Keratinocyte (primary cell): ENCODE measurements at regions not wholly inside any gene's neighbourhood (a gene's known extent, or its start where the extent isn't known, plus 50 kb on each side); places are given as distances from the start of the nearest gene placed in this dataset.

Source experiments
- DNase-seq: peaks from one replicate; pipeline ENCODE4 v3.0.0-alpha.2; 2011; ENCODE audit warnings: low read depth, missing footprints, low spot score
- FAIRE-seq: peaks from 2 replicates; lab custom pipeline; 2011; peaks lifted over from hg19 to GRCh38; lab: Jason Lieb, UNC
- H2AFZ ChIP-seq: 2 replicates; pipeline ENCODE4 v1.6.0; 2012; ENCODE audit warnings: low read length, control low read depth, inconsistent platforms; ENCODE audit not compliant: control insufficient read depth
- H3K27ac ChIP-seq: 2 replicates; pipeline ENCODE4 v1.5.1; 2011; ENCODE audit warnings: low read length; ENCODE audit not compliant: control insufficient read depth, insufficient read depth
- H3K27me3 ChIP-seq: 3 replicates; pipeline ENCODE4 v1.6.0; 2011; ENCODE audit warnings: low read length; ENCODE audit not compliant: control insufficient read depth, insufficient read depth; ENCODE audit errors: extremely low read depth
- H3K36me3 ChIP-seq, 2 experiments: 2 replicates in 1 of 2; 3 replicates in 1 of 2; pipeline ENCODE4 v1.5.1; 2011; ENCODE audit warnings: low read length in 2 of 2, mild to moderate bottlenecking in 1 of 2; ENCODE audit not compliant: control insufficient read depth in 2 of 2, insufficient read depth in 2 of 2; ENCODE audit errors: extremely low read depth in 1 of 2
- H3K4me1 ChIP-seq: 3 replicates; pipeline ENCODE4 v1.5.1; 2011; ENCODE audit warnings: low read length; ENCODE audit not compliant: control insufficient read depth, insufficient read depth; ENCODE audit errors: extremely low read depth
- H3K4me2 ChIP-seq: 3 replicates; pipeline ENCODE4 v1.6.0; 2011; ENCODE audit warnings: low read depth, low read length; ENCODE audit not compliant: control insufficient read depth, insufficient read depth; ENCODE audit errors: extremely low read depth
- H3K4me3 ChIP-seq, 3 experiments: fragments of 200-600 bp in 1 of 3; sonication (generic) in 1 of 3; 2 replicates in 2 of 3; 3 replicates in 1 of 3; pipeline ENCODE4 v1.5.1; 2011 to 2016; ENCODE audit warnings: low read length in 3 of 3, mild to moderate bottlenecking in 3 of 3, control low read depth in 2 of 3, inconsistent platforms in 1 of 3, low read depth in 1 of 3, mixed read lengths in 1 of 3, mixed run types in 1 of 3, moderate library complexity in 1 of 3; ENCODE audit not compliant: control insufficient read depth in 2 of 3, insufficient read depth in 2 of 3; ENCODE audit errors: extremely low read depth in 1 of 3
- H3K79me2 ChIP-seq: 2 replicates; pipeline ENCODE4 v1.6.0; 2012; ENCODE audit warnings: low read length; ENCODE audit not compliant: control insufficient read depth, insufficient read depth
- H3K9ac ChIP-seq: 3 replicates; pipeline ENCODE4 v1.6.0; 2011; ENCODE audit warnings: low read length; ENCODE audit not compliant: control insufficient read depth, insufficient read depth; ENCODE audit errors: extremely low read depth
- H3K9me1 ChIP-seq: 3 replicates; pipeline ENCODE4 v1.6.0; 2011; ENCODE audit warnings: low read length; ENCODE audit not compliant: control insufficient read depth, insufficient read depth; ENCODE audit errors: extremely low read depth
- H3K9me3 ChIP-seq: 2 replicates; pipeline ENCODE4 v1.5.1; 2012; ENCODE audit warnings: low read depth, low read length; ENCODE audit not compliant: control insufficient read depth
- H4K20me1 ChIP-seq: 3 replicates; pipeline ENCODE4 v1.6.0; 2011; ENCODE audit warnings: low read length; ENCODE audit not compliant: control insufficient read depth, insufficient read depth; ENCODE audit errors: extremely low read depth
- CTCF ChIP-seq, 3 experiments: IDR thresholded peaks in 1 of 3; conservative IDR thresholded peaks in 1 of 3; optimal IDR thresholded peaks in 1 of 3; 2 replicates in 2 of 3; 3 replicates in 1 of 3; pipeline versions ENCODE3 to v1.5.1; 2011; ENCODE audit warnings: low read length in 3 of 3, mild to moderate bottlenecking in 3 of 3, moderate library complexity in 2 of 3, control low read depth in 1 of 3, inconsistent platforms in 1 of 3; ENCODE audit not compliant: insufficient read depth in 2 of 3; ENCODE audit errors: extremely low read depth in 1 of 3
- EZH2 ChIP-seq: IDR thresholded peaks from one replicate; pipeline ENCODE4 v1.6.1; 2012; ENCODE audit warnings: inconsistent platforms, mild to moderate bottlenecking, low read length, moderate library complexity
- dilution Hi-C: fragments of 300-500 bp; cut with MboI; formaldehyde crosslinking; loops from one replicate; pipeline ENCODE4 v1.7.0; 2020; ENCODE audit warnings: low sequenced_read_pairs; ENCODE audit not compliant: extremely low pct_ligation_motif_present

- H3K79me2 ChIP-seq = no peaks in the 10 kb centered on the region
- no peaks in the 10 kb centered on the region for H3K4me1 ChIP-seq
- H3K9ac ChIP-seq = no peak overlapping the region
- H3K27me3 ChIP-seq = no peaks in the 10 kb centered on the region
- no peak for DNase-seq
- H3K4me2 ChIP-seq = no peak overlapping the region
- dilution Hi-C loops = no loop called here
- H3K36me3 ChIP-seq = no peaks in the 10 kb centered on the region
- H3K9me1 ChIP-seq = no peaks in the 10 kb centered on the region
- no peak for TF ChIP-seq CTCF (optimal IDR thresholded peaks at IDR 0.05 in 1 of 3, IDR thresholded peaks at IDR 0.05 in 1 of 3, conservative IDR thresholded peaks at IDR 0.05 in 1 of 3; ENCODE audit: extremely low read depth in 1 of 3, insufficient read depth in 2 of 3, low read length in 3 of 3)
- no peak for TF ChIP-seq EZH2
- no peaks in the 10 kb centered on the region for H3K9me3 ChIP-seq
- no peak overlapping the region for H3K27ac ChIP-seq
- H2AFZ ChIP-seq = no peak overlapping the region
- no peaks in the 10 kb centered on the region for H4K20me1 ChIP-seq
- FAIRE-seq = no peak
- H3K4me3 ChIP-seq = no peak overlapping the region
Observed at GRCh38 chr13:33933810-33934209, 115.9 kb downstream of the RFC3 start.

- Histone ChIP-seq H3K4me2 (no peak overlapping the region), H3K27me3 (no peaks in the 10 kb centered on the region), H4K20me1 (no peaks in the 10 kb centered on the region), H3K9ac (no peak overlapping the region), H3K36me3 (no peaks in the 10 kb centered on the region), H2AFZ (no peak overlapping the region), H3K27ac (no peak overlapping the region), H3K9me1 (no peaks in the 10 kb centered on the region), H3K4me1 (no peaks in the 10 kb centered on the region), H3K79me2 (no peaks in the 10 kb centered on the region), H3K9me3 (no peaks in the 10 kb centered on the region), H3K4me3 (no peak overlapping the region)
- dilution Hi-C loops = no loop called here
- FAIRE-seq (no peak), DNase-seq (no peak)
- TF ChIP-seq CTCF (optimal IDR thresholded peaks at IDR 0.05 in 1 of 3, IDR thresholded peaks at IDR 0.05 in 1 of 3, conservative IDR thresholded peaks at IDR 0.05 in 1 of 3; ENCODE audit: extremely low read depth in 1 of 3, insufficient read depth in 2 of 3, low read length in 3 of 3) (no peak), EZH2 (no peak)
Observed at GRCh38 chr13:33934343-33934742, 116.4 kb downstream of the RFC3 start.
